ENCODE measurements at regions not wholly inside any gene's neighbourhood (a gene's known extent, or its start where the extent isn't known, plus 50 kb on each side); places are given as distances from the start of the nearest gene placed in this dataset.

GRCh38 chr4:11735651-11736050 is 307.0 kb upstream of the HS3ST1 start:
- no peaks in the 10 kb centered on the region for H3K27me3 Mint-ChIP-seq

GRCh38 chr4:11732155-11732554 is 303.5 kb upstream of the HS3ST1 start:
- Mint-ChIP-seq H3K27me3 (no peaks in the 10 kb centered on the region), H3K9me3 (peaks cover 0 to 3% of the 10 kb centered on the region in 2 donors), H3K4me1 (ENCODE audit: low read depth in 2 of 2) (no peaks in the 10 kb centered on the region), H3K4me3 (no peak overlapping the region), H3K27ac (no peak overlapping the region), H3K36me3 (ENCODE audit: insufficient read depth) (no peaks in the 10 kb centered on the region)
- ATAC-seq (replicated peaks) (no peak), DNase-seq (no peak)

More at GRCh38 chr4:11735651-11736050, 307.0 kb upstream of the HS3ST1 start:
- DNase-seq (no peak), ATAC-seq (replicated peaks) (no peak)
- H3K9me3 Mint-ChIP-seq = peaks cover 0 to 8% of the 10 kb centered on the region in 2 donors
- H3K27ac Mint-ChIP-seq = no peak overlapping the region
- H3K36me3 Mint-ChIP-seq (ENCODE audit: insufficient read depth) = no peaks in the 10 kb centered on the region
- H3K4me3 Mint-ChIP-seq = no peak overlapping the region
- no peaks in the 10 kb centered on the region for H3K4me1 Mint-ChIP-seq (ENCODE audit: low read depth in 2 of 2)

- no peaks in the 10 kb centered on the region for H3K36me3 Mint-ChIP-seq (ENCODE audit: insufficient read depth)
- no peak overlapping the region for H3K4me3 Mint-ChIP-seq
- H3K27ac Mint-ChIP-seq = no peak overlapping the region
- H3K9me3 Mint-ChIP-seq = peaks cover 0 to 2% of the 10 kb centered on the region in 2 donors
- no peaks in the 10 kb centered on the region for H3K4me1 Mint-ChIP-seq (ENCODE audit: low read depth in 2 of 2)
- H3K27me3 Mint-ChIP-seq = no peaks in the 10 kb centered on the region
- ATAC-seq (replicated peaks) = no peak
- no peak for DNase-seq
Measured at GRCh38 chr4:11730545-11730944, 301.9 kb upstream of the HS3ST1 start.

GRCh38 chr4:11729548-11729947 is 300.9 kb upstream of the HS3ST1 start:
- ATAC-seq (replicated peaks) = no peak
- H3K27ac Mint-ChIP-seq = no peak overlapping the region
- H3K27me3 Mint-ChIP-seq = no peaks in the 10 kb centered on the region
- H3K36me3 Mint-ChIP-seq (ENCODE audit: insufficient read depth) = no peaks in the 10 kb centered on the region
- H3K4me3 Mint-ChIP-seq = no peak overlapping the region
- peaks cover 0 to 2% of the 10 kb centered on the region in 2 donors for H3K9me3 Mint-ChIP-seq
- DNase-seq = no peak
- no peaks in the 10 kb centered on the region for H3K4me1 Mint-ChIP-seq (ENCODE audit: low read depth in 2 of 2)

GRCh38 chr4:11727903-11728564 is 299.3 kb upstream of the HS3ST1 start:
- Mint-ChIP-seq H3K9me3 (peaks cover 0 to 2% of the 10 kb centered on the region in 2 donors), H3K4me3 (no peak overlapping the region), H3K27ac (no peak overlapping the region), H3K27me3 (no peaks in the 10 kb centered on the region), H3K4me1 (ENCODE audit: low read depth in 2 of 2) (no peaks in the 10 kb centered on the region), H3K36me3 (ENCODE audit: insufficient read depth) (no peaks in the 10 kb centered on the region)
- DNase-seq = no peak
- no peak for ATAC-seq (replicated peaks)

GRCh38 chr4:11724731-11725130 is 296.0 kb upstream of the HS3ST1 start:
- Mint-ChIP-seq H3K4me1 (ENCODE audit: low read depth in 2 of 2) (no peaks in the 10 kb centered on the region), H3K27ac (no peak overlapping the region), H3K4me3 (no peak overlapping the region), H3K36me3 (ENCODE audit: insufficient read depth) (no peaks in the 10 kb centered on the region), H3K9me3 (peaks cover 0 to 2% of the 10 kb centered on the region in 2 donors), H3K27me3 (no peaks in the 10 kb centered on the region)
- DNase-seq = no peak
- ATAC-seq (replicated peaks) = no peak

GRCh38 chr4:11722223-11722622 is 293.5 kb upstream of the HS3ST1 start:
- Mint-ChIP-seq H3K36me3 (ENCODE audit: insufficient read depth) (no peaks in the 10 kb centered on the region), H3K27ac (no peak overlapping the region), H3K27me3 (no peaks in the 10 kb centered on the region), H3K4me3 (no peak overlapping the region), H3K9me3 (peaks cover 0 to 2% of the 10 kb centered on the region in 2 donors), H3K4me1 (ENCODE audit: low read depth in 2 of 2) (no peaks in the 10 kb centered on the region)
- ATAC-seq (replicated peaks) (no peak), DNase-seq (no peak)

- no peaks in the 10 kb centered on the region for H3K4me1 Mint-ChIP-seq (ENCODE audit: low read depth in 2 of 2)
- no peak overlapping the region for H3K27ac Mint-ChIP-seq
- H3K4me3 Mint-ChIP-seq = no peak overlapping the region
- DNase-seq (no peak), ATAC-seq (replicated peaks) (no peak)
- H3K9me3 Mint-ChIP-seq = peaks cover 0 to 2% of the 10 kb centered on the region in 2 donors
- H3K27me3 Mint-ChIP-seq = no peaks in the 10 kb centered on the region
- H3K36me3 Mint-ChIP-seq (ENCODE audit: insufficient read depth) = no peaks in the 10 kb centered on the region
Measured at GRCh38 chr4:11720292-11720691, 291.6 kb upstream of the HS3ST1 start.

GRCh38 chr4:11719879-11720278 is 291.2 kb upstream of the HS3ST1 start:
- H3K36me3 Mint-ChIP-seq (ENCODE audit: insufficient read depth) = no peaks in the 10 kb centered on the region
- H3K27me3 Mint-ChIP-seq = no peaks in the 10 kb centered on the region
- no peaks in the 10 kb centered on the region for H3K4me1 Mint-ChIP-seq (ENCODE audit: low read depth in 2 of 2)
- no peak overlapping the region for H3K27ac Mint-ChIP-seq
- DNase-seq (no peak), ATAC-seq (replicated peaks) (no peak)
- H3K9me3 Mint-ChIP-seq = peaks cover 0 to 2% of the 10 kb centered on the region in 2 donors
- no peak overlapping the region for H3K4me3 Mint-ChIP-seq

GRCh38 chr4:11715753-11716521 is 287.2 kb upstream of the HS3ST1 start:
- Mint-ChIP-seq H3K27me3 (peaks cover 0 to 5% of the 10 kb centered on the region in 2 donors), H3K36me3 (ENCODE audit: insufficient read depth) (no peaks in the 10 kb centered on the region), H3K4me1 (ENCODE audit: low read depth in 2 of 2) (no peaks in the 10 kb centered on the region), H3K9me3 (peaks cover 0 to 2% of the 10 kb centered on the region in 2 donors), H3K4me3 (no peak overlapping the region), H3K27ac (no peak overlapping the region)
- no peak for DNase-seq
- no peak for ATAC-seq (replicated peaks)

GRCh38 chr4:11710453-11711093 is 281.9 kb upstream of the HS3ST1 start:
- ATAC-seq (replicated peaks) (no peak), DNase-seq (no peak)
- Mint-ChIP-seq H3K27ac (no peak overlapping the region), H3K4me1 (ENCODE audit: low read depth in 2 of 2) (no peaks in the 10 kb centered on the region), H3K9me3 (peaks cover 0 to 7% of the 10 kb centered on the region in 2 donors), H3K4me3 (no peak overlapping the region), H3K36me3 (ENCODE audit: insufficient read depth) (no peaks in the 10 kb centered on the region), H3K27me3 (peaks cover 0 to 10% of the 10 kb centered on the region in 2 donors)

- Mint-ChIP-seq H3K27ac (no peak overlapping the region), H3K9me3 (peaks cover 0 to 3% of the 10 kb centered on the region in 2 donors), H3K4me3 (no peak overlapping the region), H3K4me1 (ENCODE audit: low read depth in 2 of 2) (no peaks in the 10 kb centered on the region), H3K36me3 (ENCODE audit: insufficient read depth) (no peaks in the 10 kb centered on the region), H3K27me3 (no peaks in the 10 kb centered on the region)
- DNase-seq = no peak
- ATAC-seq (replicated peaks) = no peak
Measured at GRCh38 chr4:11704186-11704830, 275.6 kb upstream of the HS3ST1 start.

- H3K27ac Mint-ChIP-seq = no peak overlapping the region
- DNase-seq = no peak
- H3K27me3 Mint-ChIP-seq = no peaks in the 10 kb centered on the region
- no peak for ATAC-seq (replicated peaks)
- H3K36me3 Mint-ChIP-seq (ENCODE audit: insufficient read depth) = no peaks in the 10 kb centered on the region
- no peaks in the 10 kb centered on the region for H3K4me1 Mint-ChIP-seq (ENCODE audit: low read depth in 2 of 2)
- peaks cover 0 to 3% of the 10 kb centered on the region in 2 donors for H3K9me3 Mint-ChIP-seq
- H3K4me3 Mint-ChIP-seq = no peak overlapping the region
Measured at GRCh38 chr4:11702886-11703557, 274.3 kb upstream of the HS3ST1 start.
